ENCODE measurements at regions not wholly inside any gene's neighbourhood (a gene's known extent, or its start where the extent isn't known, plus 50 kb on each side); places are given as distances from the start of the nearest gene placed in this dataset.

GRCh38 chr3:99396651-99397275, 241.6 kb upstream of the COL8A1 start:
- TF ChIP-seq EZH2 (IDR thresholded peaks at IDR 0.05; ENCODE audit: insufficient read depth, low read length), result no peak
- no peak for TF ChIP-seq CTCF (IDR thresholded peaks at IDR 0.05; ENCODE audit: insufficient read depth, low read depth, low read length)
